Ovary (tissue), 7 donors: ENCODE measurements at regions not wholly inside any gene's neighbourhood (a gene's known extent, or its start where the extent isn't known, plus 50 kb on each side); places are given as distances from the start of the nearest gene placed in this dataset.

Experiments used
- DNase-seq, 5 donors: peaks; one replicate each; pipeline ENCODE4 v3.0.0-alpha.2; 2019 to 2020
- H3K27ac ChIP-seq, 2 donors: fragments of 200-600 bp; one replicate each; pipeline versions ENCODE4 v1.5.1 to v1.8.0; 2019 to 2022
- H3K27me3 ChIP-seq: fragments of 200-600 bp; one replicate; pipeline ENCODE4 v1.8.0; 2022
- H3K36me3 ChIP-seq: fragments of 200-600 bp; sonication (generic); one replicate; pipeline ENCODE4 v1.5.1; 2019
- H3K4me1 ChIP-seq: one replicate; pipeline ENCODE4 v1.8.1; 2013; ENCODE audit warnings: mild to moderate bottlenecking, moderate library complexity; ENCODE audit not compliant: insufficient read depth
- H3K4me3 ChIP-seq: fragments of 200-600 bp; sonication (generic); one replicate; pipeline ENCODE4 v1.5.1; 2017
- H3K9me3 ChIP-seq, 2 donors: fragments of 200-600 bp in 1 of 2; sonication (generic) in 1 of 2; one replicate each; pipeline versions ENCODE4 v1.5.1 to v1.8.1; 2013 to 2019; ENCODE audit warnings: mild to moderate bottlenecking in 1 of 2, moderate library complexity in 1 of 2
- CTCF ChIP-seq, 3 donors: fragments of 450-650 bp in 2 of 3; fragments of 200-600 bp in 1 of 3; IDR thresholded peaks; one replicate each; pipeline versions ENCODE4 v1.5.1 to v1.8.0; 2016 to 2022; ENCODE audit warnings: antibody characterized with exemption in 3 of 3, mild to moderate bottlenecking in 1 of 3
- EP300 ChIP-seq: sonication (generic); formaldehyde crosslinking; IDR thresholded peaks from one replicate; pipeline ENCODE4 v1.6.1; 2017; ENCODE audit warnings: antibody characterized with exemption
- POLR2A ChIP-seq: fragments of 450-650 bp; IDR thresholded peaks from one replicate; pipeline ENCODE4 v1.6.1; 2017; ENCODE audit warnings: antibody characterized with exemption, mild to moderate bottlenecking, moderate library complexity
- WGBS, 3 donors: extraction: QIAGEN DNeasy Blood & Tissue Kit in 1 of 3; methylation state at CpG; one replicate each; pipeline versions ENCODE4 v1.1.5 to v1.1.7; 2013 to 2017; 5-methylcytosine and 5-hydroxymethylcytosine counted together
- intact Hi-C, 4 donors: fragments of 100-400 bp; cut with DNase I; formaldehyde crosslinking; loops; one replicate each; pipeline versions ENCODE4 v1.11.0 to v1.15.1; 2022 to 2023
- donor health status: DM: no; HTN: no; CAD: no; lungs with moderate emphysema.
- donor health status: DM: no; HTN: no; CAD: no.
- donor health status: Bipolar disorder and iron deficiency.
- donor health status: DM: no; HTN: no; CAD: no.
- donor health status: DM: yes; HTN: yes; CAD: no.

GRCh38 chr5:167652690-167653089, 638.8 kb upstream of the WWC1 start:
- no peak overlapping the region for H3K4me3 ChIP-seq
- DNase-seq: no peak
- H3K36me3 ChIP-seq: no peaks in the 10 kb centered on the region
- H3K9me3 ChIP-seq: no peaks in the 10 kb centered on the region
- H3K27me3 ChIP-seq: no peaks in the 10 kb centered on the region
- intact Hi-C loops: no loop called here
- TF ChIP-seq POLR2A (no peak), EP300 (no peak), CTCF (IDR thresholded peaks at IDR 0.05) (no peak)
- no peak overlapping the region for H3K27ac ChIP-seq
- WGBS, 3 donors: 63 to 79% (median 66%) methylated on average over 3 of the region's 3 CpGs
- no peaks in the 10 kb centered on the region for H3K4me1 ChIP-seq

GRCh38 chr5:167653645-167654106, 637.8 kb upstream of the WWC1 start:
- DNase-seq: no peak
- Histone ChIP-seq H3K27ac (no peak overlapping the region), H3K9me3 (no peaks in the 10 kb centered on the region), H3K4me3 (no peak overlapping the region), H3K4me1 (no peaks in the 10 kb centered on the region), H3K36me3 (no peaks in the 10 kb centered on the region), H3K27me3 (no peaks in the 10 kb centered on the region)
- no peak for TF ChIP-seq POLR2A
- 95 to 97% (median 97%) methylated on average over 1 of the region's 1 CpG for WGBS, 3 donors
- intact Hi-C loops: no loop called here

GRCh38 chr5:167657016-167657415, 634.4 kb upstream of the WWC1 start:
- no peak for DNase-seq
- Histone ChIP-seq H3K9me3 (no peaks in the 10 kb centered on the region), H3K36me3 (no peaks in the 10 kb centered on the region), H3K4me1 (no peaks in the 10 kb centered on the region), H3K27ac (no peak overlapping the region), H3K4me3 (no peak overlapping the region), H3K27me3 (no peaks in the 10 kb centered on the region)
- no peak for TF ChIP-seq EP300
- TF ChIP-seq POLR2A: no peak
- TF ChIP-seq CTCF (IDR thresholded peaks at IDR 0.05): no peak
- intact Hi-C loops: no loop called here
- 76 to 85% (median 79%) methylated on average over 3 of the region's 3 CpGs for WGBS, 3 donors

- H3K4me3 ChIP-seq: no peak overlapping the region
- intact Hi-C loops: no loop called here
- H3K27me3 ChIP-seq: no peaks in the 10 kb centered on the region
- H3K27ac ChIP-seq: no peak overlapping the region
- DNase-seq: no peak
- no peaks in the 10 kb centered on the region for H3K9me3 ChIP-seq
- H3K36me3 ChIP-seq: no peaks in the 10 kb centered on the region
- TF ChIP-seq EP300 (no peak), POLR2A (no peak), CTCF (IDR thresholded peaks at IDR 0.05) (no peak)
- WGBS, 3 donors: 35 to 60% (median 46%) methylated on average over 2 of the region's 2 CpGs
- H3K4me1 ChIP-seq: no peaks in the 10 kb centered on the region
Measured at GRCh38 chr5:167658889-167659288, 632.6 kb upstream of the WWC1 start.

GRCh38 chr5:167661605-167662004, 629.8 kb upstream of the WWC1 start:
- Histone ChIP-seq H3K4me1 (no peaks in the 10 kb centered on the region), H3K9me3 (no peaks in the 10 kb centered on the region), H3K4me3 (no peak overlapping the region), H3K36me3 (no peaks in the 10 kb centered on the region), H3K27ac (no peak overlapping the region), H3K27me3 (no peaks in the 10 kb centered on the region)
- WGBS, 3 donors: 83 to 90% (median 87%) methylated on average over 3 of the region's 3 CpGs
- intact Hi-C loops: no loop called here
- DNase-seq: no peak
- TF ChIP-seq EP300 (no peak), CTCF (IDR thresholded peaks at IDR 0.05) (no peak), POLR2A (no peak)
